CD4-positive, alpha-beta T cell treated with Interleukin-17A for 1 hour (primary cell): ENCODE measurements at regions not wholly inside any gene's neighbourhood (a gene's known extent, or its start where the extent isn't known, plus 50 kb on each side); places are given as distances from the start of the nearest gene placed in this dataset.
"Not testable (repeated sequence)": the region's sequence is repeated elsewhere in the genome, so short reads cannot be mapped to it uniquely, and the experiment has no call there.

Source experiments
- DNase-seq: peaks from one replicate; pipeline ENCODE4 v3.0.0-alpha.2; 2020

GRCh38 chr9:110028676-110029075, 179.3 kb downstream of the C9orf152 start:
- no peak for DNase-seq

DNA sequence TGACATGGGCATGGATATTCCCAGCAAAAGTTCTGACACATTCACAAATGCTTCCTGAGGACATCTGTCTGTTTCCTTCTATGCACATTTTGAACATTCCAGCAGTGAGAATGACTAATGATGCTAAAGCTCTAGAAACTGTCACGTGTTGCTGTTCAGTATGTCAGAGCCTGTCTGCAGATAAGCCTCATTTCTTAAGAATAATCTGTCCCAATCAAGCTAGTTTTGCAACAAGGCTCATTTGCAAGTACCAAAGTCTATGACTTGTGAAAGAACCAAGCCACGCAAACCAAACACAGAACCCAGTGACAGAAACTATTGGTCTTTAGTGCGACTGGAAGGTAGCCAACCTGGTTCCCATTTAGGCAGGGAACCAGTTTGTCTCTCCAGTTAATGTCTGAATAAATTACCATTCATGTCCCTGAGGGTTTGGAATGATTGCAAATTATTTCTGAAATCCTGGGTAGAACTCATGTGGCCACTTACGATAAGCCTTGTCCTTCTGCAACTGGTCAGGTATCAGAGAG, 178.5 kb downstream of the C9orf152 start:
- no peak for DNase-seq

- peak; percentile 21 for DNase-seq
Observed at GRCh38 chr9:110029956-110030480, 177.9 kb downstream of the C9orf152 start.

DNA sequence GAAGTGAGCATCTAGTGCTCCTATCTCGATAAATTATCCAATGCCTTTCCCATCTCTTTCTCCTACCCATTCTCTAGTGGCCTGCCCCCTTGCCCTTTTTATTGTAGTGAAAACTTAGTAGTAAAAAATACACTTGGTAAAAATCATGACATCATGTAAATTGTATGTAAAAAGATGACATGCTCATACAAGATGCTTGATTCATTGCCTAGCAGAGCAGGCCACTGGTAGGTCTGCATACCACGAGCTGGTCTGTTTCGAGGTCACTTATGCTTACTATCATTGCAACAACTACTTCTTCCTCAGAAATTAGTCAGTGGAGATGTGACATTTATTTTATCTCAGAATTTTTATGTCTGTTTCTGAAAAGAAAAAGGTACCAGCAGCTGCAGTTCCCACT, 177.3 kb downstream of the C9orf152 start:
- no peak for DNase-seq

GRCh38 chr9:110031511-110032173, 176.3 kb downstream of the C9orf152 start:
- DNase-seq, result no peak

GRCh38 chr9:110032532-110032931, 175.4 kb downstream of the C9orf152 start:
- not testable (repeated sequence) for DNase-seq

DNA sequence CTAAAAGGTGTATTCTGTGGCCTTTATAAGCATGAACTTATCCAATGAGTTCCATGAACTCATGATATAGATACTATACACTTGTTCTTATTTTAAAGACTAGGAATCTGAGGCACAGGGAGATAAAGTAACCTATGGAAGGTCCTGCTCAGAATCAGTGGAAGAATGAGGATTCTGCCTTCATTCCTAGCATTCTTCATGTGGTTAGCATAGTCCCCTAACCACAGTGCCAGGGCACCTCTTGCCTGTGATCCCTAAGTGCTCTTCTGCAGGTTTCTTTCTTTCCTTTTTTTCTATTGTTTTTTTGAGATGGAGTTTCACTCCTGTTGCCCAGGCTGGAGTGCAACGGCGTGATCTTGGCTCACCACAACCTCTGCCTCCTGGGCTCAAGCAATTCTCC, 174.1 kb downstream of the C9orf152 start:
- no peak for DNase-seq

GRCh38 chr9:110036286-110036685, 171.7 kb downstream of the C9orf152 start:
- no peak for DNase-seq

GRCh38 chr9:110040788-110041187, 167.2 kb downstream of the C9orf152 start:
- no peak for DNase-seq

- DNase-seq, result no peak
Observed at GRCh38 chr9:110041452-110041851, 166.5 kb downstream of the C9orf152 start.

- no peak for DNase-seq
Observed at GRCh38 chr9:110047232-110047954, 160.6 kb downstream of the C9orf152 start.

DNA sequence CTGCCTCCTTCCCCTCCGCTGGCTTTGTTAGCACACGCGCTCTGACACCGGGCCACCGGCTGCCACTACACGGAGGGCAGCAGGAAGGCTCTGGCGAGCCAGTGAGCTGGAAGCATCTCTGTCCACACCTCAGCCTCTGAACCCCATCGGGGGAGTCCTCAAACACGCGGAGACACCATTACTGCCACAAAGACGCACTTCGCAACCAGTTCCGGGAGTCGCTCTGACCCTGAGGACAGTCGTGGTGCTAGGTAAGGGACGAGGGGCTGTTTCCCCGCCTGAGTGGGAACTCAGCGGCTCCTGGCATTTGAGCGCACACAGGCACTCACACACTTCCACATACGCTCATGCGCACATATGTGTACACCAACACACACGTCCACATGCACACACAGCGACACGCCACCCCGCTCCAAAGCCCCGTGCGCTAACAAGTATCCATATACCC, 160.0 kb downstream of the C9orf152 start:
- no peak for DNase-seq

DNA sequence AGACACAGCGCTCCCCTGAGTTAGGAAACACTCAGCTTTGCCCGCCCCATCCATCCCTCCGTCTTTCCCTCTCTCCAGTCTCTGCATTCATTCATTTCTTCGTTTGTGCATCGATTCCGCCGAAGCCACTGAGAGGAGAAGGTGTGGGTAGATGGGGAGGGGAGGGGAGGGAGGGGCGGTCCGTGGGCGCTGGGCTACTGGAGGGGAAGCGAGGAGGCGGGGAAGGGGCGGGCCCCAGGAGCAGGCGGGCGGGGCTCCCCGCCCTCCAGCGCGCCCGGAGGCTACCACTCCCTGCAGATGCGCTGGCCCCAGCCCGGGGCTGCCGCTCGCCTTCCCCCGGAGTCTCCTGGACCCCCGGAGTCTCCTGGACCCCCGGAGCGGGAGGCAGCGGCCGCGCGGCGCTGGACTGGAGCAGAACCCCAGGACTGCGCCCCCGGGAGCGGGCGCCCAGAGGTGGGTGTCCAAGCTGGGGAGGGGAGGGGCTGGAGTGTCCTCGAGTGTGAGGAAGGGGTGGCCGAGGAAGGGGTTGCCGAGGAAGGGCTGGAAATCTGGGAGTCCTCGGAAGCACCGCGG, 159.5 kb downstream of the C9orf152 start:
- DNase-seq, result peak; percentile 76

- DNase-seq, result no peak
Observed at GRCh38 chr9:110048976-110049698, 158.8 kb downstream of the C9orf152 start.

- DNase-seq, result no peak
Observed at GRCh38 chr9:110049699-110050450, 158.1 kb downstream of the C9orf152 start.

DNA sequence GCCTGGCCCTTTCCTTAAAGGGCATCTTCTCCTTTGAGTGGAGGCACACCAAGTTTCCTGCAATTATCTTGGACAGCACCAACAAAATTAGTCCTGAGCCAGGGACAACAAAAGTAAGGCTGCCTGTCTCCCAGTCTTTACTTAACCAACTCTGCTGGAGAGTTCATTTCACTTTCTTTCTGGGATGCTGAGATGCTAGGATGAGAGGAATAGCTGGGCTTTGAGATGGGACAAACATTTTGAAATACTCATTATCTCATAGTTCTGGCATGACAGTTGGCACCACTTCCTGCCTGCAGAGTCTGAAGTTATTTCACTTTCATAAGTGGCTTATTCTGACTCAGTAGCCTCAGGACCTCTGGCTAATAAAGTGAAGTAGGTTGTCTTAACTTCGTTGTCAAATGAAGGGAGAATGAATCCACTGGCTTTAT, 157.0 kb downstream of the C9orf152 start:
- peak; percentile 39 for DNase-seq

DNA sequence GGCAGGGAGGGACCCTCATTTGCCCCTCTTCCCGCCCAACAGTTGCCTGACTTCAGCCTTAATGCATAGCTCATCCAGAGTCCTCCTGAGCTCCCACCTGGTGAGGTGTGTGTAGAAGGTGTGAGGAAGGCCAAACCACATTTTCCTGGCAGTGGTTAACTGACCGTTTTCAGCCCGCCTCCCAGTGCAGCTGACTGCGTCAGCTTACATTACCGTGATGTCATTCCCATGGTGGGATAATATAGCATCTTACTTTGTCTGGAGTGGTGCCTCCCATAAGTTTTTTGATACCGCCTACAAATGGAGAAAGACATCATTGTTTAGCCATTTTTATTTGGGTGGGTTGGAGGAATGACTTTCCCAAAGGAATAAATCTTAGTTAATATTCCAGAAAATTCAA, 151.9 kb downstream of the C9orf152 start:
- no peak for DNase-seq

- peak; percentile 62 for DNase-seq
Observed at GRCh38 chr9:110058304-110058953, 149.5 kb downstream of the C9orf152 start.

GRCh38 chr9:110059461-110059860, 148.5 kb downstream of the C9orf152 start:
- no peak for DNase-seq

GRCh38 chr9:110064803-110065202, 143.2 kb downstream of the C9orf152 start:
- no peak for DNase-seq

DNA sequence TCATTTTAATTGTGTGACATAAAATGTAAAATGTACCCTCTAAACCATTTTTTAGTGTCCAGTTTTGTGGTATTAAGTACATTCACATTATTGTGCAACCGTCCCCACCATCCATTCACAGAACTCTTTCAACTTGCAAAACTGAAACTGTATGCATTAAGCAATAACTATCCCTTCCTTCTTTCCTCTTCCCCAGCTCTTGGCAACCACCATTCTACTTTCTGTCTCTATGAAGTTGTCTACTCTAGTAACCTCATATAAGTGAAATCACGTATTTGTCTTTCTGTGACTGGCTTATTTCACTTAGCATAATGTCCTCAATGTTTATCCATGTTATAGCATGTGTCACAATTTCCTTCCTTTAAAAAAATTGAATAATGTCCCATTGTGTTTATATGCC, 142.4 kb downstream of the C9orf152 start:
- no peak for DNase-seq
